Adrenal gland (tissue), 9 donors: ENCODE measurements at regions not wholly inside any gene's neighbourhood (a gene's known extent, or its start where the extent isn't known, plus 50 kb on each side); places are given as distances from the start of the nearest gene placed in this dataset.

ENCODE experiments used
- DNase-seq, 7 donors: peaks; one replicate each; pipeline ENCODE4 v3.0.0-alpha.2; 2019 to 2020
- H3K27ac ChIP-seq, 5 donors: fragments of 200-600 bp; sonication (generic) in 4 of 5; 1 replicate in 3 of 5; 2 replicates in 2 of 5; pipeline versions ENCODE4 v1.5.1 to v1.8.0; 2016 to 2020; ENCODE audit warnings: mild to moderate bottlenecking in 1 of 5
- H3K27me3 ChIP-seq: fragments of 200-600 bp; 2 replicates; pipeline ENCODE4 v1.8.0; 2021
- H3K36me3 ChIP-seq, 2 donors: fragments of 200-600 bp; replicated peaks in 1 of 2; 1 replicate in 1 of 2; 2 replicates in 1 of 2; pipeline versions ENCODE4 v1.5.1 to v1.8.0; 2018 to 2022
- H3K4me1 ChIP-seq, 2 donors: fragments of 200-600 bp; replicated peaks in 1 of 2; 1 replicate in 1 of 2; 2 replicates in 1 of 2; pipeline versions ENCODE4 v1.5.1 to v1.8.0; 2018 to 2021
- H3K4me3 ChIP-seq, 4 donors: fragments of 200-600 bp; sonication (generic) in 3 of 4; one replicate each; pipeline ENCODE4 v1.5.1; 2016 to 2018
- H3K9me3 ChIP-seq, 3 donors: fragments of 200-600 bp; sonication (generic) in 1 of 3; replicated peaks in 1 of 3; 1 replicate in 2 of 3; 2 replicates in 1 of 3; pipeline versions ENCODE4 v1.5.1 to v1.8.0; 2016 to 2021
- POLR2A ChIP-seq, 2 donors: fragments of 450-650 bp; IDR thresholded peaks; one replicate each; pipeline ENCODE4 v1.6.1; 2017; ENCODE audit warnings: antibody characterized with exemption in 2 of 2, mild to moderate bottlenecking in 2 of 2, moderate library complexity in 1 of 2
- WGBS, 4 donors: extraction: QIAGEN DNeasy Blood & Tissue Kit in 2 of 4; methylation state at CpG; one replicate each; pipeline versions ENCODE4 v1.1.5 to v1.1.7; 2013 to 2017; 5-methylcytosine and 5-hydroxymethylcytosine counted together
- intact Hi-C, 2 donors: fragments of 100-400 bp; cut with DNase I; formaldehyde crosslinking; loops; one replicate each; pipeline versions ENCODE4 v1.14.1 to v1.15.0; 2022 to 2023
- TF ChIP-seq, protein P1 (sequence below), 6 experiments: fragments of 450-650 bp in 4 of 6; fragments of 200-600 bp in 2 of 6; sonication (generic) in 1 of 6; IDR thresholded peaks; 1 replicate in 5 of 6; 2 replicates in 1 of 6; pipeline versions ENCODE4 v1.5.1 to v1.8.0; 2016 to 2021; ENCODE audit warnings: antibody characterized with exemption in 6 of 6, mild to moderate bottlenecking in 2 of 6, moderate library complexity in 1 of 6
- donor health status: healthy with polysubstance abuse.
- donor health status: Bipolar disorder and iron deficiency.
- donor health status: DM: yes; HTN: yes; CAD: no.
- donor health status: DM: no; HTN: no; CAD: no.
- donor health status: DM: no; HTN: no; CAD: no.

- WGBS, 4 donors, result 90 to 92% (median 91%) methylated on average over 4 of the region's 4 CpGs
- intact Hi-C loops, result no loop called here
- H3K36me3 ChIP-seq, result no peaks in the 10 kb centered on the region
- no peaks in the 10 kb centered on the region for H3K4me1 ChIP-seq
- H3K4me3 ChIP-seq, result no peak overlapping the region
- no peak for DNase-seq
- no peaks in the 10 kb centered on the region for H3K27me3 ChIP-seq
- no peak for TF ChIP-seq POLR2A (IDR thresholded peaks at IDR 0.05)
- TF ChIP-seq, protein P1, sequence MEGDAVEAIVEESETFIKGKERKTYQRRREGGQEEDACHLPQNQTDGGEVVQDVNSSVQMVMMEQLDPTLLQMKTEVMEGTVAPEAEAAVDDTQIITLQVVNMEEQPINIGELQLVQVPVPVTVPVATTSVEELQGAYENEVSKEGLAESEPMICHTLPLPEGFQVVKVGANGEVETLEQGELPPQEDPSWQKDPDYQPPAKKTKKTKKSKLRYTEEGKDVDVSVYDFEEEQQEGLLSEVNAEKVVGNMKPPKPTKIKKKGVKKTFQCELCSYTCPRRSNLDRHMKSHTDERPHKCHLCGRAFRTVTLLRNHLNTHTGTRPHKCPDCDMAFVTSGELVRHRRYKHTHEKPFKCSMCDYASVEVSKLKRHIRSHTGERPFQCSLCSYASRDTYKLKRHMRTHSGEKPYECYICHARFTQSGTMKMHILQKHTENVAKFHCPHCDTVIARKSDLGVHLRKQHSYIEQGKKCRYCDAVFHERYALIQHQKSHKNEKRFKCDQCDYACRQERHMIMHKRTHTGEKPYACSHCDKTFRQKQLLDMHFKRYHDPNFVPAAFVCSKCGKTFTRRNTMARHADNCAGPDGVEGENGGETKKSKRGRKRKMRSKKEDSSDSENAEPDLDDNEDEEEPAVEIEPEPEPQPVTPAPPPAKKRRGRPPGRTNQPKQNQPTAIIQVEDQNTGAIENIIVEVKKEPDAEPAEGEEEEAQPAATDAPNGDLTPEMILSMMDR (IDR thresholded peaks at IDR 0.05), result no peak
- no peaks in the 10 kb centered on the region for H3K9me3 ChIP-seq
- H3K27ac ChIP-seq, result no peak overlapping the region
These were observed 275.1 kb upstream of the PKDCC start for GRCh38 chr2:41772697-41773096.

GRCh38 chr2:41774011-41774605 lies 273.7 kb upstream of the PKDCC start:
- no peaks in the 10 kb centered on the region for H3K36me3 ChIP-seq
- TF ChIP-seq, protein P1 (IDR thresholded peaks at IDR 0.05), result no peak
- no peak for TF ChIP-seq POLR2A (IDR thresholded peaks at IDR 0.05)
- intact Hi-C loops, result no loop called here
- WGBS, 4 donors, result 75 to 89% (median 88%) methylated on average over 3 of the region's 3 CpGs
- no peaks in the 10 kb centered on the region for H3K4me1 ChIP-seq
- DNase-seq, result no peak
- H3K9me3 ChIP-seq, result no peaks in the 10 kb centered on the region
- H3K4me3 ChIP-seq, result no peak overlapping the region
- no peak overlapping the region for H3K27ac ChIP-seq
- no peaks in the 10 kb centered on the region for H3K27me3 ChIP-seq

- TF ChIP-seq, protein P1 (IDR thresholded peaks at IDR 0.05), result no peak
- TF ChIP-seq POLR2A (IDR thresholded peaks at IDR 0.05), result no peak
- Histone ChIP-seq H3K9me3 (no peaks in the 10 kb centered on the region), H3K27me3 (no peaks in the 10 kb centered on the region), H3K36me3 (no peaks in the 10 kb centered on the region), H3K27ac (no peak overlapping the region), H3K4me3 (no peak overlapping the region), H3K4me1 (no peaks in the 10 kb centered on the region)
- no peak for DNase-seq
- 87 to 94% (median 90%) methylated on average over 4 of the region's 4 CpGs for WGBS, 4 donors
- intact Hi-C loops, result no loop called here
These were observed 272.3 kb upstream of the PKDCC start for GRCh38 chr2:41775366-41776025.

GRCh38 chr2:41779888-41780287 lies 267.9 kb upstream of the PKDCC start:
- no peaks in the 10 kb centered on the region for H3K4me1 ChIP-seq
- intact Hi-C loops, result loop anchor here in 1 of 2 donors (5.0 to 10.0 kb wide), 3 partner anchors 83 to 1865 kb away; no protein-coding TSS in a partner anchor
- no peaks in the 10 kb centered on the region for H3K9me3 ChIP-seq
- no peak overlapping the region for H3K4me3 ChIP-seq
- no peak for TF ChIP-seq POLR2A (IDR thresholded peaks at IDR 0.05)
- DNase-seq, result no peak
- no peaks in the 10 kb centered on the region for H3K36me3 ChIP-seq
- WGBS, 4 donors, result 52 to 72% (median 63%) methylated on average over 3 of the region's 3 CpGs
- no peak overlapping the region for H3K27ac ChIP-seq
- H3K27me3 ChIP-seq, result no peaks in the 10 kb centered on the region
